OCI-LY7 (cell line): ENCODE measurements at regions not wholly inside any gene's neighbourhood (a gene's known extent, or its start where the extent isn't known, plus 50 kb on each side); places are given as distances from the start of the nearest gene placed in this dataset.

Experiments
- BruUV-seq: library from RNA; stranded (reverse); fragments of 400-500 nt; replicated peaks from 2 replicates; lab custom pipeline; 2021; lab: Mats Ljungman, UMichigan
- CTCF ChIA-PET: fragments of 300-600 bp; sonication (Branson Sonifier 250); formaldehyde crosslinking; loops from one replicate; lab custom pipeline; 2022; ENCODE audit warnings: antibody characterized with exemption; ENCODE audit not compliant: unreplicated experiment; lab: Charles Lee
- POLR2A ChIA-PET: fragments of 300-600 bp; sonication (Branson Sonifier 250); formaldehyde crosslinking; loops from one replicate; lab custom pipeline; 2022; ENCODE audit warnings: antibody characterized with exemption; lab: Charles Lee
- DNase-seq: peaks from one replicate; pipeline ENCODE4 v3.0.0-alpha.2; 2015; ENCODE audit warnings: low spot score
- H2AFZ ChIP-seq: fragments of 200-600 bp; sonication (generic), shearing (Covaris generic); 2 replicates; pipeline ENCODE4 v1.6.1; 2014; ENCODE audit warnings: mild to moderate bottlenecking, antibody characterized with exemption, low read length, moderate library complexity
- H3K27ac ChIP-seq: fragments of 200-600 bp; sonication (generic); 2 replicates; pipeline ENCODE4 v1.5.1; 2014; ENCODE audit warnings: mixed run types, low read depth, mild to moderate bottlenecking, moderate library complexity, low read length, inconsistent platforms; ENCODE audit not compliant: poor library complexity, severe bottlenecking
- H3K36me3 ChIP-seq: fragments of 200-600 bp; sonication (generic); 2 replicates; pipeline ENCODE4 v1.6.1; 2014; ENCODE audit warnings: mild to moderate bottlenecking, antibody characterized with exemption, low read length, moderate library complexity, mixed read lengths; ENCODE audit not compliant: insufficient read depth
- H3K4me1 ChIP-seq: fragments of 200-600 bp; sonication (generic); 2 replicates; pipeline ENCODE4 v1.5.1; 2014; ENCODE audit warnings: mild to moderate bottlenecking, low read length; ENCODE audit not compliant: insufficient read depth, poor library complexity, severe bottlenecking
- H3K4me2 ChIP-seq: fragments of 200-600 bp; sonication (generic); 2 replicates; pipeline ENCODE4 v1.6.1; 2014; ENCODE audit warnings: mild to moderate bottlenecking, low read length
- H3K4me3 ChIP-seq: fragments of 200-600 bp; sonication (generic); 2 replicates; pipeline ENCODE4 v1.5.1; 2014; ENCODE audit warnings: mild to moderate bottlenecking, low read depth, low read length; ENCODE audit not compliant: poor library complexity, severe bottlenecking
- H3K79me2 ChIP-seq: fragments of 200-600 bp; sonication (generic); 2 replicates; pipeline ENCODE4 v1.6.1; 2016; ENCODE audit warnings: low read depth, mild to moderate bottlenecking, low read length, moderate library complexity, mixed read lengths; ENCODE audit not compliant: insufficient read depth
- H3K9me2 ChIP-seq: fragments of 200-600 bp; sonication (generic); 2 replicates; pipeline ENCODE4 v1.6.1; 2016; ENCODE audit warnings: mild to moderate bottlenecking, low read length, mixed read lengths; ENCODE audit not compliant: insufficient read depth
- H3K9me3 ChIP-seq: fragments of 200-600 bp; sonication (generic); 2 replicates; pipeline ENCODE4 v1.6.1; 2014; ENCODE audit warnings: mild to moderate bottlenecking, mixed run types, low read length, mixed read lengths
- H4K20me1 ChIP-seq: fragments of 200-600 bp; sonication (generic); 2 replicates; pipeline ENCODE4 v1.6.1; 2014; ENCODE audit warnings: mild to moderate bottlenecking, antibody characterized with exemption, low read length, moderate library complexity, mixed read lengths; ENCODE audit not compliant: insufficient read depth
- EZH2phosphoT487 ChIP-seq: fragments of 200-600 bp; sonication (generic); IDR thresholded peaks from 2 replicates; pipeline ENCODE4 v1.6.1; 2018; ENCODE audit warnings: low read depth, borderline replicate concordance, mild to moderate bottlenecking, mixed run types, antibody characterized with exemption, low read length, moderate library complexity, mixed read lengths
- intact Hi-C: fragments of 100-400 bp; cut with micrococcal nuclease; formaldehyde crosslinking; loops from one replicate; pipeline ENCODE4 v1.10.0; 2022; ENCODE audit not compliant: unreplicated experiment
- TF ChIP-seq, protein P1 (sequence below): fragments of 200-600 bp; sonication (generic); conservative IDR thresholded peaks from 2 replicates; pipeline ENCODE4 v1.5.1; 2014; ENCODE audit warnings: mild to moderate bottlenecking, antibody characterized with exemption, low read length, moderate library complexity, mixed read lengths

DNA sequence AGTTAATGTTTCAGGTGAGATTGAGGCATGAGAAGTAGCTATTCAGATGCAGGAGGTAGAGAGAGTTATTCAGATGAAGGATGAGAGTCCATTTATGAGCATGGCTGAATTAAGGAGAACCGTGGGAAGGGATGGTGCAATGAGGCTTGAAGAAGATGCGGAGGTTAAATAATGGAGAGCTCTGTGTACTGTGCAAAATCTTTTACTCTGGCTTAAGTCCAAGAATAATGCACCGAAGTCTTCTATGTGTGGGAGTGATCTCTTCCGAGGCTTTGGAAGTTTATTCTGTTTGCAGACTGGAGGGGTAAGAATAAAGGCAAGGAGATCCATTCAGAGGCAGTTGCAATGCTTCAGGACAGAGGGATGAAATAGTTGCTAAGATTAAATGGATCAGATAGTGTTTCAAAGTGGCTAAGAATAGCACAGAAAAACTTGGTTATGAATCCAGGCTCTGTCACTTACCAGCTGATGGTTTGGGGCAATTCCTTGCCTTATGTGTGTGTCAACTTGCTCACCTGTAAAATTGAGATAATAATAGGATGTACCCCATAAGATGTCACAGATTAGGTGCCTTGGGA, 467.1 kb downstream of the HDGFL1 start:
- intact Hi-C loops = no loop called here
- DNase-seq = no peak
- POLR2A ChIA-PET = interaction anchor here (0.6 kb wide), 1 partner anchor 190 kb away, joined by 3 read pairs; no protein-coding TSS in a partner anchor

DNA sequence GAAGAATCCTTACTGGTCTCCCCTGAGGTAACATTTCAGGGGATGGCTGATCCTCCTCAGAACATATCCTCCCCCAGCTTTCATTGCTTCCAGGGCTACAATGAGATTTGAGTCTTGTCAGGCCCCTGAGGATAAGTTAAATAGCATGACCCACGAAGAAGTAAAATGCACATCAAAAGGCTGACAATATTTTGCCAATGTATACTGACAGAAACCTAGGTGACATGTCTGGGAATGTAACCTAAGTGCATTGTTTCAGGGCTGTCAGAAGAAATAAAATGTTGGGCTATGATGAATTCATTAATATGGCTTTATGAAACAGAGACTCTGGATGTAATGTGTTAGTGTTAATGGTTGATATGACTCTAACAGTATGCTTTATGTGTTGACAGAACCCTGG, 471.5 kb downstream of the HDGFL1 start:
- H3K79me2 ChIP-seq = no peaks in the 10 kb centered on the region
- intact Hi-C loops = no loop called here
- H3K36me3 ChIP-seq = no peaks in the 10 kb centered on the region
- no peak for DNase-seq
- no peaks in the 10 kb centered on the region for H3K4me1 ChIP-seq
- no peak overlapping the region for H3K27ac ChIP-seq
- ChIA-PET POLR2A (no interaction called here), CTCF (no interaction called here)
- H2AFZ ChIP-seq = no peak overlapping the region
- no TSS peak for BruUV-seq
- H3K4me3 ChIP-seq = no peak overlapping the region
- no peaks in the 10 kb centered on the region for H3K9me3 ChIP-seq
- H3K4me2 ChIP-seq = no peak overlapping the region
- H4K20me1 ChIP-seq = no peaks in the 10 kb centered on the region
- TF ChIP-seq, protein P1, sequence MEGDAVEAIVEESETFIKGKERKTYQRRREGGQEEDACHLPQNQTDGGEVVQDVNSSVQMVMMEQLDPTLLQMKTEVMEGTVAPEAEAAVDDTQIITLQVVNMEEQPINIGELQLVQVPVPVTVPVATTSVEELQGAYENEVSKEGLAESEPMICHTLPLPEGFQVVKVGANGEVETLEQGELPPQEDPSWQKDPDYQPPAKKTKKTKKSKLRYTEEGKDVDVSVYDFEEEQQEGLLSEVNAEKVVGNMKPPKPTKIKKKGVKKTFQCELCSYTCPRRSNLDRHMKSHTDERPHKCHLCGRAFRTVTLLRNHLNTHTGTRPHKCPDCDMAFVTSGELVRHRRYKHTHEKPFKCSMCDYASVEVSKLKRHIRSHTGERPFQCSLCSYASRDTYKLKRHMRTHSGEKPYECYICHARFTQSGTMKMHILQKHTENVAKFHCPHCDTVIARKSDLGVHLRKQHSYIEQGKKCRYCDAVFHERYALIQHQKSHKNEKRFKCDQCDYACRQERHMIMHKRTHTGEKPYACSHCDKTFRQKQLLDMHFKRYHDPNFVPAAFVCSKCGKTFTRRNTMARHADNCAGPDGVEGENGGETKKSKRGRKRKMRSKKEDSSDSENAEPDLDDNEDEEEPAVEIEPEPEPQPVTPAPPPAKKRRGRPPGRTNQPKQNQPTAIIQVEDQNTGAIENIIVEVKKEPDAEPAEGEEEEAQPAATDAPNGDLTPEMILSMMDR = no peak
- TF ChIP-seq EZH2phosphoT487 = no peak
- no peaks in the 10 kb centered on the region for H3K9me2 ChIP-seq

More for the DNA sequence above, 467.1 kb downstream of the HDGFL1 start:
- Histone ChIP-seq H3K79me2 (no peaks in the 10 kb centered on the region), H3K9me2 (no peaks in the 10 kb centered on the region), H2AFZ (no peak overlapping the region), H3K4me1 (no peaks in the 10 kb centered on the region), H3K36me3 (no peaks in the 10 kb centered on the region), H3K9me3 (no peaks in the 10 kb centered on the region), H3K4me2 (no peak overlapping the region), H3K27ac (no peak overlapping the region), H4K20me1 (no peaks in the 10 kb centered on the region), H3K4me3 (no peak overlapping the region)
- no TSS peak for BruUV-seq
- TF ChIP-seq, protein P1 = no peak
- TF ChIP-seq EZH2phosphoT487 = no peak
- CTCF ChIA-PET = no interaction called here

DNA sequence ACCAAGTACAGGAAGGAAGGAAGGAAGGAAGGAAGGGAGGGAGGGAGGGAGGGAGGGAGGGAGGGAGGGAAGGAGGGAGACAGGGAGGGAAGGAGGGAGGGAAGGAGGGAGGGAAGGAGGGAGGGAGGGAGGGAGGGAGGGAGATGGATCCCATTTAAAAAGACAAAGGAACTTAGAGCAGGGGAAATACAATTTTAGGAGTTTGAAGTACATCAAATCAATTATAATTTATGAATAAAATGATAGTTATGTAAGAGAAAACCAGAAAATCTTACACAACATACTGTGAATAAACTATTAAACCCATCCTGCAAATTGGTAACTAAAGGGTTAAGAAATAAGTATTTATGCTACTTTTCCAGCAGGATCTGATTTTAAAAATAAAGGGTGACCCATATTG, 475.9 kb downstream of the HDGFL1 start:
- Histone ChIP-seq H2AFZ (no peak overlapping the region), H3K4me3 (no peak overlapping the region), H4K20me1 (no peaks in the 10 kb centered on the region), H3K4me2 (no peak overlapping the region), H3K4me1 (no peaks in the 10 kb centered on the region), H3K9me2 (no peaks in the 10 kb centered on the region), H3K27ac (no peak overlapping the region), H3K9me3 (no peaks in the 10 kb centered on the region), H3K79me2 (no peaks in the 10 kb centered on the region), H3K36me3 (no peaks in the 10 kb centered on the region)
- ChIA-PET CTCF (no interaction called here), POLR2A (no interaction called here)
- no TSS peak for BruUV-seq
- DNase-seq = no peak
- intact Hi-C loops = no loop called here
- no peak for TF ChIP-seq EZH2phosphoT487
- TF ChIP-seq, protein P1 = no peak
